ENCODE measurements at regions not wholly inside any gene's neighbourhood (a gene's known extent, or its start where the extent isn't known, plus 50 kb on each side); places are given as distances from the start of the nearest gene placed in this dataset.
"Not testable (repeated sequence)": the region's sequence is repeated elsewhere in the genome, so short reads cannot be mapped to it uniquely, and the experiment has no call there.

DNA sequence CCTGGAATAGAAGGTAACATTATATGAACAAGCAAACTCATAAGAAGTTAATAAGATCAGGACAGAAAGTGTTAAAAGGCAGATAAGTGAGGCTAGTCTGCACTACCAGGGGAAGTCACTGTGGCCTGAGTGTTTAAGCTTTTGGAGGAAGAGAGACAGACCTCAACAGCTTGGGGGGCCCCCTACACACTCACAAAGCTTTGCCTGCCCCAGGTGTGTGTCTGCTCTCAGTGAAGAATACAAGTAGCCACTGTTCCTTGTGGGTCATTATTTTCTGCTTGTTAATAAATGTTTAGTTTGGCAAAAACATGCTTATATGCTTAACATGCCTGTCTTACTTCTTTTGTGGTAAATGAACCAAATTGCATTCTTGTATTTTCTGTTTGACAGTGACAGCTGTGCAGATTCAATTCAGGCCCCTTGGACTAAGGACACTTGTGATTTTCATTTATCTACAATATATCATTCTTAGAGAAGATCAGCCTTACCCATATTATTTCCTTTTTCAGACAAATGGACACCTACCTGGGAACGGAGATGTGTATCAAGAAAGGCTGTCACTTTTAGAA is 50.7 kb upstream of the C12orf71 start:
- DNase-seq = peak; percentile 93

DNA sequence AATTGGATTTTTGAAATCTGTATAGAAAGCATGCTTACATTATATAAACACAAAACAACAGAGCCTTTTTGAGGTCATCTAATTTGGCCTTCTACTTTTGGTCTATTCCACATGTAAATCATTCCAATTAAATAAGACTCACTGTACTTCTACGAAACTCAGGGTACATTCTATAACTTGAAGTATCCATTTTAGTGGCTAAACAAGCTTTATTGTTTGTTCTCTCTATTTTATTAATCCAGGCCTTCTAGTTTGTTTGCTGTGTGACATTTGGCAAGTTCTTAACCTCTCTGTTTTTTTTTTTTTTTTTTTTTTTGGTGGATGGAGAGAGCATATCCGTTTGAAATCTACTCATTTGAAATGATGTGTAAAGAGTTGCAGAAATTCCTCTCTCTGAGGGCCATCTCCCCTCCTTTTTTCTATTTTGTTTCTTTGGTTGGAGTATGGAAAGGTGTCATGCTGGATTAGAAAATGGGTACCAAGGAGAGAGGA is 58.1 kb upstream of the C12orf71 start:
- no peak for DNase-seq

DNA sequence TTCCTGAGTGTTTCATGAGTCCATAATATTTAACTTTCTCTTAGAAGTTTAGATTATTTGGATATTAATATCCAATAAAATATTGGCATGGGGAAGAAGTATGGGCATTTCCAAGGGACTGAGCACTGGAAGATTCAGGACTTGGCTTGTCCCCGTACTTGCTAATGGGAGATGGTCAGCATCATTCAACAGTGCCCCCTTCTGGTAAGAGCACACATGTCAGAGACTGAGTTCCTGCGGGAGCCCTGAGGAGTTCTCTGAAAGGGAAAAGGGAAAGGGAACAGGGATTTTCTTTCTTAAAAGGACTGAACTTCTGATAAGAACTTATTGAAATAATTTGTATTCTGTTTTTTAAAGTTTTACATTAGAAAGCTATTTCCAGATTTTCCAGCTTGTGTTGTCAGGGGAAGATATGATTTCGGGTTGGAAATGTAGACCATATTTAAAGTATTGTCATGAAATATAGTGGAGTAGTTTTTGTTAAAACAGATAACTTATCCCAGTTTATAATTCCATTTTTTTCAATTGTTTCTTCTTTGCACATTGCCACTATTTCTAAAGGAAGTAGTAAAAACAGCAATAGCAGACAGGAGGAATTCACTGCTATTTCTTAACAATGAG is 59.8 kb upstream of the C12orf71 start:
- DNase-seq = peak; percentile 93

DNA sequence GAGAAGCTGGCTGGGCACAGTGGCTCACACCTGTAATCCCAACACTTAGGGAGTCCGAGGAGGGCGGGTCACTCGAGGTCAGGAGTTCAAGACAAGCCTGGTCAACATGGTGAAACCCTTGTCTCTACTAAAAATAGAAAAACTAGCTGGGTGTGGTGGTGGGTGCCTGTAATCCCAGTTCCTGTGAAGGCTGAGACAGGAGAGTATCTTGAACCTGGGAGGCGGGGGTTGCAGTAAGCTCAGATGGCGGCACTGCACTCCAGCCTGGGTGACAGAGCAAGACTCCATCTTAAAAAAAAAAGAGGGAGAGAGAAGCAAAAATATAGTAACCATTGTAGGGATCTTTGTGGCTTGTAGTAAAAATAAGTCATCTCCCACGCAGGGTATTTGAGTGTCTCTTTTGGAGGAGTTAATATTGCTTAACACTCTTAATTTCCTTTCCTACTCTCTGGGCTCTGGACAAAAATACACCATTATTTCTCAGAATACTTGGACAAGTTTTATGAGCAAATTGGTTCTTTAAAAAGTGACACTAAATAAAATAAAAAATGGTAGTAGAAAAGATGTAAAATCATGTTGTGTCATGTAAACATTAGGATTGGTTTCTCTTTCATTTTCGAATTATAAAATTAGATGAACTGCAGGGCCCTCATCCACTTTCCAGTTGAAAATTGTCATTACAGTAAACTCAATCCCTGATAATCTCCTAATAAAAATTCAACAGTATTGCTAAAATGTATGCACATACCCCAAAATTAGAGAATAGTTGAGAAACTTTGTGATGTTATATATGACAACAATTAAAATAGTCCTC is 61.1 kb upstream of the C12orf71 start:
- peak; percentile 24 for DNase-seq

DNA sequence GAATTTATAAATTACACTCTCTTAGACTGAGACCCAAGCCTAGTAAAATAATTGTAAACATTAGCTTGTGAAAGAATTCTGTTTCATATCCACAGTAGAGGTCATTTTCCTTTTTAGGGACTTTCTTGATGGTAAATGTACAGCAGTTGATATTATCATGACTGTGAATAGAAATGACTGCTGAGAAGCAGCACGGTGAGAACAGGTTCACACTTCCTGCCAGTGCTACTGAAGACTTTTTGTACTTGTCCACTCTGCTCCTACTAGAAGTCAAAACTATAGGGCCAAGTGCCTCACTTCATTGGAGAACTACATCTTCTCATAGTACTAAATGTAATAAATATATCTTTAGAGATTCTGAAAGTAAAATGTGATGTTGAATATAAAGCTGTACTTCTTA is 63.3 kb upstream of the C12orf71 start:
- DNase-seq = not testable (repeated sequence)

DNA sequence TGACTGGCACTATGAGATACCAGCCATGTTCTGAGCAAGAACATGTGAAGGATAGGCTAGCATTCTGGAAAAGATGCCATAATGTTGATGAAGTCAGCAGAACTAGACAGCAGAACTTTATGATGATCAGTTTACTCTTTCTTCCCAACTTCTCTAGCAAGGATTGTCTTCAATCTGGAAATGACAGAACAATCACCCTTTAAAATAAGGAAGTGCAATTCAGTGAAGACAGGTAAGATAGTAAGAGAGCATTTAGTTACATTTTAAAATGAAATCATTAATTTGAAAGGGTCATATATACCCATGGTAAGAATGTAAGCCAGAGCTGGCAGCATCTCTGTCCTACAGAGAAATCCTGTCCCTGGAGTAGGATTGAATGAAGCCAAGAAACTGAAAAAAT is 66.0 kb upstream of the C12orf71 start:
- no peak for DNase-seq

DNA sequence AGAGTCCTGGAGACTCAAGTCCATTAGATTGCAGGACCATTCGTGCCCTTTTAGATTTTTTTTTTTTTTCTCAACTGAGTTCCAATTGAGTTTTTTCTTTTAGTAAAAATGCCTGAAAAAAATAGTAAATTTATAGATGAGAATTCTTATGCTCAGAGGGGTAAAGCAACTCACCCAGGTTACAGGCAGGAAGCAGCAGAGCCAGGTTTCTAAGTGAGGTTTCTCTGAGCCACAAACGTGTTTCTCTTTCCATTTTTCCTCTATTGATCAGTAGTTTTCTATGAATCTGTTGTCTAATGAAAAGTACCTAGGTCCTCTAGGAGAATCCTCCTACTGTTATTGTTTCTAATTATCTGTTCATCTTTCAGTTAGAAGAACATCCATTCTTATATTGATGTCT is 66.4 kb upstream of the C12orf71 start:
- no peak for DNase-seq

DNA sequence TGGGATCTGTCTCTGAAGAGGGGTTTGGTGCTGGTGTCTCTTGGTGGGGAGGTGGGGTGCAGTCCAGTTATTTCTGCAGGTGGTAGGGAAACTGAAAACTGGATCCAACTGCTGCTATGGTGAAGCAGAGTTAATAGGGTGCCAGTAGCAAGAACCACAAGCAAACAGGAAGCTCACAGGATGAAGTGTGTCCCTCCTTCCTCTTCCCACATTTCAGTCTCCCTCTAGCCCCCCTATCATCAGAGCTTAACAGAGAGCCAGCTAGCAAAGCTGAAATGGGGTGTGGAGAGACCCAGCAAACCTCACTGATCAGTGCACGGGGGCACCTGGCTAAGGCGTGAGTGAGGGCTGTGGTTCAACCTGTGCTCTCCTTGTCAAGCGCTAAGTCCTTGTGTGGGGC is 69.1 kb upstream of the C12orf71 start:
- no peak for DNase-seq

DNA sequence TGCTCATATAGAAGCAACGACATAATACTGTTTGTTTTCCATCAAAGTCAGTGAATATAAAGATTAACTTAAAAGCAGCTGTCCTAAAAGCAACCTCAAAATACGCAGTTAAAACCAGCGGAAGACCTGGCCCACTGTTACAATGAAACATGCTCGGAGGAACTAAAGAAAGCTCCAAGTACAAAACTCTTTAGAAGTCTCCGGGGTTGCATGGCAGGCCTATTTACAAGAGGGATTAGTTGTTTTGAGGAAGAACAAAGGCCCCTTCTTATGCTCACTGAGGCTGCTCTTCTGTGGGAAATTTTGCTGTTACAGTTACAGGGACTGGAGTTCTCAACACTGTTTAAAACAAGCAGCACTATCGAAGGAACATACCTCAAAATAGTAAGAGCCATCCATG is 75.9 kb upstream of the C12orf71 start:
- no peak for DNase-seq

DNA sequence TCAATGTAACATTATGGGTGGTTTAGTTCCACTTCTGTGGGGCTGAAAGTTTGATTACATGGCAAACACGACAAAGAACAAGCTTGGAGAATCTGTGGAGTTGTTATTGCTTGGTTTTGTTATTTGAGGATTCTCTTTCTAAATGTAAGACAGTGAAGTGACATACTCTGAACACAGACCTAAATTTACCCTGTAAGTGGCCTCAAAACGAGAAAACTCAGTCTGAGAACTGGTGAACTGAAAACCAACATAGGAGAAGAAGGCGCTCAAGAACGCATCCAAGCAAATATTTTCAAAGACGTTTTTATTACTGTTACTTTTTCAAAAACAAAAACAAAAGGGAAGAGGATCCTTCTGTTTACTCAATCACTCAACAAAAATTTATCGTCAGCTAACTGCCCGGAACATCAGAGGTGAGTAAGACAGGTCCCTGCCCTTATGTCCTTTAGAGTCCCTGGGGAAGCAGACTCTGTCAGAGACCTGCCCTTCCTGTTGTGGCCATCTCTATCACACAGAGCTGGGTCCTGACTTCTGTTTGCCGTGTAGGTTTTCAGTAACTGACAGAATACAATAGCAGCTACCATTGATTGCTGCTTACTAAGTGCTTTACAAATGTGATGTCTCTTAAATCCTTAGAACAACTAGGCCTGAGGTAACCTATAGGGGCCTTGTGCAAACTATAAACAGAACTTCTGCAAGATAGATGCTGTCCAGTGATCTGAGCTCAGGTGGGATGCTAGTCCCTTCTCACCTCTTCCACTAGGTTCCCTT is 79.3 kb upstream of the C12orf71 start:
- DNase-seq = no peak

DNA sequence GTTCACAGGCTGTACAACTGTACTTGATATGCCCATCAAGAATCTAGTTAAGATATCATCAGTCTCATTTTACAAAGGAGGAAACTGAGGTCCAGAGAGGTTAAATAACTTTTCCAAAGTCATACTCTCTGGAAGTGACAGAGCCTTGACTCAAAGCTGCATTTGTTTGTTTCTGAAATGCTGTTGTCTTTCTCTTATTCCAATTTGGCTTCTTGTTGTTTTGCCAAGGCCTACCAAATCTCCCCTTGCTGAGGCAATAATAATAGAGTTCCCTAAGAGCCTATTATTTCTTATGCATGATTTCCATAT is 79.8 kb upstream of the C12orf71 start:
- DNase-seq = no peak

DNA sequence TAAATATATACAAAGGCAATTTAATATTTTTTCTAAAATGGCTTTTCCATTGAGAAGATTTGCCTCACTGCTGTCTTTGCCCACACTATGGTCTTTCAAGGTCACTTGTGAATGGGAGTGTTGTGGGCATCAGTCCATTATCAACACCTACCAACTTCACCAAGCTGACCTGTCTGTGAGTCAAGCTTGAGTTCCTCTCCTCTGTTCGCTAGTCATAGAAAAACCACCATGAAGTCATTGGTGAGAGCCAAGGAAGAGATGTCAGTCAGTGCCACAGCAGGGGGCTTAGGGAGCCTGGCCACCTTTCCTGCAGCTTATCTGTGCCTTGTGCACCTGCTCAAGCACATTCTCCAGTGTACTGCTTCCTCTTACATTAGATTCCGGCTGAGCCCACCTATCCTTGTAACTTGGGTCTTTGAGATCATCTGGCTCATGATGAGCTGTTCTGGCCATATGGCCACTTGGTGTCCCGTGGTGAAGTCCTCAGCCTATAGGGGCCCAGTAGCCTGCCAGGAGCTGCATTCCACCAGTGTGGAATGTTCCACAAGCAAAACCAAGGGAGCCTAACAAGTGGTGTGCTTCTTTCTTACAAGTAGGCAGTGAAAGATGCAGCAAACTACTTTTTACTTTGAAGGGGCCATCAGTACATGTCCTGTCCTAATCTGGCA is 80.8 kb upstream of the C12orf71 start:
- no peak for DNase-seq

DNA sequence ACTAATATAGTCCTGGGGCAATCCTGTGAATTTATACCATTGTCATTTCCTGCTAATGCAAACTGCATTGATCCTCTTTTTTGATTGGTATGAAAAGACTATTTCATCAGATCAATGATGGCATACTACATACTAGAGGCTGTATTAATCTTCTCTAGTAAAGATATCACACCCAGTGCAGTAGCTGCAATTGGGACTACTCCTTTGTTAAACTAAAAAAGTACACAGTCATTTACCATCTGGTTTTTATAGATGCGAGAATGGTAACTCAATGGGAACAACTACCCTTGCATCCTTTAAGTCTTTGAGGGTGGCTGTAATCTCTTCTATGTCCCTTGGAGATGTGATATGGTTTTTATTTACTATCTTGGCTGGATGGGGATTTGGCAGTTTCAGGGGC is 80.2 kb upstream of the STK38L start:
- no peak for DNase-seq

DNA sequence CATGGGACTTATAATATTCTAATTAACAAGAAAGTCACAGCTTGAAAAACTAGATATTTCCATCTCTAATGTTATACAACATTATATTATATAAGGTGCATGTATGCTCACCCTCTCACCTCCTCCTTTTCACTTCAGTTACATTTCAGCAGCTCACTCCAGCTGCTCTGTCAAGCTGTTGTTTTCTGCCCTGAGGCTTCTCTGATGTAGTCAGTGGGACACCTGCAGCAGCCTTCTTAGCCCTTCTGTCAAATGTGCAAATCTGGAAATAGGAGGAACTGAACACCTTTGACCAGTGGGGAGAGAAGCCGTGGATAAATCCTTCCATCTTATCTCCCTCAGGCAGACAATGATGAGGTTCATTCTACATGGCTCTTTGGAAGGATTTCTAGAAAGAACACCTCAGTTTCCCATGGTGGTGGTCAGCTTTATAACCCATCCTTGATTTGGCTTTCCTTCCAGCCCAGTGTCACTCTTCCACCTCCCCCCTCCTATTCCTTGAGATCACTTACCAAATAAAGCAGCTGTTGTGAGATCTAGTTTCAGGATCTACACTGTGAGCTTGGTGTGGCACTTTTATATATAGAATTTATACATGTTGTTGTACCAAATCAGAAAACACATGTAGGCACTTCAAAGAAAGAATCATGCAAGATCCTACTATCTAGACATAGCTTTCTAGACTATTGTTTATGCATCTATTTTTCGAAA is 79.6 kb upstream of the STK38L start:
- DNase-seq = peak; percentile 25

DNA sequence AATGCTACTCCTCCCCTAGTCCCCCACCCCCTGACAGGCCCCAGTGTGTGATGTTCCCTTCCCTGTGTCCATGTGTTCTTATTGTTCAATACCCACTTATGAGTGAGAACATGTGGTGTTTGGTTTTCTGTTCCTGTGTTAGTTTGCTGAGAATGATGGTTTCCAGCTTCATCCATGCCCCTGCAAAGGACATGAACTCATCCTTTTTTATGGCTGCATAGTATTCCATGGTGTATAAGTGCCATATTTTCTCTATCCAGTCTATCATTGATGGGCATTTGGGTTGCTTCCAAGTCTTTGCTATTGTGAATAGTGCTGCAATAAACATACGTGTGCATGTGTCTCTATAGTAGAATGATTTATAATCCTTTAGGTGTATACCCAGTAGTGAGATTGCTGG is 78.1 kb upstream of the STK38L start:
- DNase-seq = not testable (repeated sequence)

DNA sequence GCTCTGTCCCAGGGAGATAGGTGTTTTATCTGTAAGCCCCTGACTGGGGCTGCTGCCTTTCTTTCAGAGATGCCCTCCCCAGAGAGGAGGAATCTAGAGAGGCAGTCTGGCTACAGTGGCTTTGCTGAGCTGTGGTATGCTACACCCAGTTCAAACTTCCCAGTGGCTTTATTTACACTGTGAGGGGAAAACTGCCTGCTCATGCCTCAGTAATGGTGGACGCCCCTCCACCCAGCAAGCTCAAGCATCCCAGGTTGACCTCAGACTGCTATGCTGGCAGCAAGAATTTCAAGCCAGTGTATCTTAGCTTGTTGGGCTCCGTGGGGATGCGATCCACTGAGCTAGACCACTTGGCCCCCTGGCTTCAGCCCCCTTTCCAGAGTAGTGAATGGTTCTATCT is 72.6 kb upstream of the STK38L start:
- not testable (repeated sequence) for DNase-seq

DNA sequence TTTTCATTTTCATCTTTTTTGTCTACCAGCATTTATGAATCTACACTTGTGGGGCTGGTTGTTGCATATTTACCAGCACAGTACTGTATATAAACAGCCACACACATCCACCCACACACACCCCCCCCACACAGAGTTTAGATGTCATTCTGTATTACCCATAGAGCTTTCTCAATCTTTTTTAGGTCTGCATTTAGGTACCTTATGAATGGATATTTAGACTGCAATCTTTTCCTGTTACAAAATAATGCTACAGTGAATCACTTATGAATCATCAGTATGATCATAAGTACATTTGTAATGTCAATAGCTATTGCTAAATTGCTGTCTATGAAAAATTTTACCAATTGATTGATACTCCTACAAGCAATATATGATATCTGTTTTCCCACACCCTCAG is 67.3 kb upstream of the STK38L start:
- DNase-seq = no peak

DNA sequence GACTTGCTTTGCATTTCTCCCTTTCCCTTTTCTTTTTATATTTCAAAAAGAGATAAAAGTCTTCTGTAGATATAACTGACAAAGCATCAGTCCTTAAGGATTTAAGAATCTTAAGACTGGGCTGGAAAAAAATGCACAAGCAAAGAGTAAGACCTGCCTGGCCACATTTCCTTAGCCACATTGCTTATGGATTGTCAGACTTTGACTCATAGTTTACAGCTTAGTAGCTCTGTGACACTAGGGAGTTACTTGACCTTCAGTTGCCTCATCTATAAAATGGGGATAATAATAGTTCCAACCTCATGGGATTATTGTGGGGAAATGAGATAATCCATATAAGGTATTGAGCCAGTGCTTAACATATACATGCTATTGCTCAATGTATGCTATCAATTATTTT is 66.4 kb upstream of the STK38L start:
- no peak for DNase-seq

DNA sequence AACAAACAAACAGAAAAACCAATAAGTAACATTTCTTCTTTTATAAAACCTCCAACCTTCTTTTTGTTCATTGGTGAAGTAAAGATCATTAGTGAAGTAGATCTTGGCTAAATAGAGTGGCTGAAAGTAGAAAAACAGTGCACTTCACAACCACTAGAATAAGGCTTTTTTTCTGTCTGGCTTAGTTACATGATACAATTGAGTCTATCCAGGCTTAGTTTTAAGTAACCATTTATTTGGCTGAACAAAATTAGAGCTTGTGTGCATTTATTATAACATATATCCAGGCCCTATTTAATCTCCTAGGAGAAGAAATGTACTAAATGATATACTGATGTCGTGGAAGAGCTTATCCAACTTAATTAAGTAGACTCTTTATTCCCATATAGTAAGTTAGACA is 65.8 kb upstream of the STK38L start:
- no peak for DNase-seq

DNA sequence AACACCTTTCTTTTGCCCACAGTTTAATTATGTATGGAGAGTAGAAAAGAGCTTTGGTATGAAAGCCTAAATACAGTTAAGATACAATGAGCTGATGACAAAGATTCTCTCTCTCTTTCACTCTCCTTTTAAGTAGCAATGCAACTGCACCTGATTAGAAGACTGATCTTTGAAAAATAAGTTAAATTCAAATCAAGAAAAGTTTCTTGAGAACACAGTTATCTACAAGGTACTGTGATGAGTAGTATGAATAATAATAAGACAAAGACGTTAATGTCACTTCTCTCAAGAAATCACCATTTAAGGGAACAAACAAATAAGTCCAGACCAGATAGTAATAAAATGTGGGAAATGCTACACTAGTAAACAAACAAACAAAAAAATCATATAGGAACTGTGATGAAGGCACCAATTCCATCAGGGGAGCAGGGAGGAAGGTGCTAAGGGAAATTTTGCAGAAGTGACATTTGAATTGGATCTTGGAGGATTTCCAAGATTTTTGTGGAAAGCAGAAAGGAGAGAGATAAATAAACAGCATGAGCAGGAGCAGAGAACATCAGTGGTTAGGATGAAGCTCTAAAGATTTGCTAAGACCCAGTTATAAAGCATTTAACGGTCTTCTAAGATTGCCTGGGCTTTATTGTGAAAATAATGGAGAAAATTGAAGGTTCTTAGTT is 65.2 kb upstream of the STK38L start:
- no peak for DNase-seq

DNA sequence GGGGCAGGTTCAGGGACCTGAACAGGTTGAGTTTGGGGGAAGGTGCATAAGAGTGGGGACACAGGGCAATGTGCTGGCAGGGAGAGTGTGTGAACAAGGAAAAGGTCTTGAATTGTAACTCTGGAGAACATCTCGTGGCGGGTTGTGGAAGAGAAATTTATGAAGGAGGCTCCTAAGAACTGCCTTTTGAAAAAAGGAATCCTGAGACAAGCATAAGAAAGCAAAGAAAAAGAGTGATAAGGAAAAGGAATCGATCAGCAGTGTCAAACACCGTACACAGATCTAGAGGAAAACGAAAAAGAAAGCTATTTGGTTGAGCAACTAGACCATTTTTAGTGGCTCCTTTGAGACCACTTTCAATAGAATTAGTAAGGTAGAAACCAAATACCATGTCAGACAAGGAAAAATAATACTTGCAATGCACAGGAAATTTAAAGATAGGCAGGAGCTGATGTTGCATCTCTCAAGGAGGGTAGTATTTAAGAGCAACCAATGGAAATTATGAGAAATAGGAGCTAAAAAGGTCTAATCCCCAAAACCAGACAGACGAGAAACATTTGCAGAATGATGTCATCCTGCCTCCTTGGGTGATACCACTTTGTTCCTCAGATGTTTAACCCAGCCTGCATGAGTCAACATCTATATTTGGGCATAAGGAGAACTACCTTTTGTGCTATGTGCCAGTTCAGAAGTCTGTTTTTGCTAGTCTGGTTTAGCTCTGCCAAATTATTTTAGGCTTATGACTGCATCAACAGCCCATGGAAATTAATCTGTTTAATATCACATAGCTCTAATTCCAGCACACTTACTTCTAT is 64.5 kb upstream of the STK38L start:
- no peak for DNase-seq

All from NCI-H82 (cell line).